IPS-20b (cell line): ENCODE measurements at regions not wholly inside any gene's neighbourhood (a gene's known extent, or its start where the extent isn't known, plus 50 kb on each side); places are given as distances from the start of the nearest gene placed in this dataset.

Source experiments
- H3K27ac ChIP-seq: one replicate; pipeline ENCODE4 v1.5.1; 2013; ENCODE audit warnings: low read length
- H3K27me3 ChIP-seq: 2 replicates; pipeline ENCODE4 v1.6.1; 2013; ENCODE audit warnings: mild to moderate bottlenecking, low read length, inconsistent platforms; ENCODE audit not compliant: insufficient read depth
- H3K36me3 ChIP-seq: 2 replicates; pipeline ENCODE4 v1.6.1; 2013; ENCODE audit warnings: low read depth, mild to moderate bottlenecking, inconsistent platforms, low read length, moderate library complexity; ENCODE audit not compliant: insufficient read depth
- H3K4me1 ChIP-seq: 2 replicates; pipeline ENCODE4 v1.6.1; 2013; ENCODE audit warnings: mild to moderate bottlenecking, control low read depth, inconsistent platforms, low read length, moderate library complexity; ENCODE audit not compliant: insufficient read depth
- H3K4me3 ChIP-seq: 2 replicates; pipeline ENCODE4 v1.5.1; 2013; ENCODE audit warnings: mild to moderate bottlenecking, low read length, inconsistent platforms
- H3K9ac ChIP-seq: 2 replicates; pipeline ENCODE4 v1.6.1; 2013; ENCODE audit warnings: low read depth, mild to moderate bottlenecking, inconsistent platforms, low read length, moderate library complexity
- H3K9me3 ChIP-seq: 2 replicates; pipeline ENCODE4 v1.6.1; 2013; ENCODE audit warnings: mild to moderate bottlenecking, low read depth, low read length, inconsistent platforms; ENCODE audit not compliant: insufficient read depth

DNA sequence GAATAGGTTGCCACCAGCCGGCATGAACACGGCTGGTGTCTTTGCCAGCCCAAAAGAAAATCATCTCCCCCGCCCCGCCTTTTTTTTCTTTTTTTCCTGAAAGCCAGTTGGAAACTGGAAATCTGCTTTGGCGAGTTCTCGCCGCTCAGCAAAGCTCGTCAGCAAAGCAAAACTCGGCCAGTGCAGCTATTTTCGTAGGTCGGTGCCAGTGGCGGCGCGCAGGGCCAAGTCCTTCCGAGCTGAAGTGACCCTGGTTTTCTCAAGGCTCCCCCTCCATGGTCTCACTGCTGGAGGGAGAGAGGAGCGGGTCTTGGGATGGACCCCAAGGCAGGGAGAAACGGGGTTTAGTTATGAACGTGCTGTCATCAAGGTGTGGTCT is 248.4 kb upstream of the RTL1 start:
- Histone ChIP-seq H3K27me3 (peaks cover 6% of the 10 kb centered on the region; the same call in 1 of the 2 replicates), H3K27ac (no peak overlapping the region), H3K9me3 (no peaks in the 10 kb centered on the region), H3K36me3 (no peaks in the 10 kb centered on the region), H3K4me1 (peaks cover 14% of the 10 kb centered on the region; the same call in 1 of the 2 replicates), H3K4me3 (no peak overlapping the region), H3K9ac (no peak overlapping the region)

- Histone ChIP-seq H3K4me3 (no peak overlapping the region), H3K27ac (no peak overlapping the region), H3K4me1 (peaks cover 14% of the 10 kb centered on the region; the same call in 1 of the 2 replicates), H3K9me3 (no peaks in the 10 kb centered on the region), H3K36me3 (no peaks in the 10 kb centered on the region), H3K9ac (no peak overlapping the region), H3K27me3 (peaks cover 6% of the 10 kb centered on the region; the same call in 1 of the 2 replicates)
Observed at GRCh38 chr14:101152855-101153254, 249.3 kb upstream of the RTL1 start.

GRCh38 chr14:101153691-101154090 is 250.2 kb upstream of the RTL1 start:
- no peak overlapping the region for H3K4me3 ChIP-seq
- peaks cover 6% of the 10 kb centered on the region; the same call in 1 of the 2 replicates for H3K27me3 ChIP-seq
- H3K9me3 ChIP-seq, result no peaks in the 10 kb centered on the region
- no peak overlapping the region for H3K27ac ChIP-seq
- no peak overlapping the region for H3K9ac ChIP-seq
- no peaks in the 10 kb centered on the region for H3K36me3 ChIP-seq
- H3K4me1 ChIP-seq, result peaks cover 9% of the 10 kb centered on the region; the same call in 1 of the 2 replicates

DNA sequence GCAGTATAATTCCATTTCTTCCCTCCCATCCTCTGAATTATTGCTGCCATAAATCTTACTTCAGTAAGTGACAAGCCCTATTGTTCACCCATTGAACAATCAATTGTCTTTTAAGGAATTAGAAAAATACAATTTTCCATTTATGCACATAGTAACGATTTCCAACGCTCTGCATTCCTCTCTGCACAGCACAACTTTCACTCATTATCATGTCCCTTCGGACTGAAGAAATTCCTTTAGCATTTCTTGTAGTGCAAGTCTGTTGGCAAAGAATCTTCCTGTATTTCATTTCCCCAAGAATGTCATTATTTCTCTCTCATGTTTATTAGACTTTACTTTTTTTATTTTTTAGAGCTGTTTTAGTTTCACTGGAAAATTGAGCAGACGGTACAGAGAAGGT is 252.1 kb upstream of the RTL1 start:
- Histone ChIP-seq H3K4me1 (peaks cover 3% of the 10 kb centered on the region; the same call in 1 of the 2 replicates), H3K27me3 (peaks cover 6% of the 10 kb centered on the region; the same call in 1 of the 2 replicates), H3K4me3 (no peak overlapping the region), H3K9ac (no peak overlapping the region), H3K9me3 (no peaks in the 10 kb centered on the region), H3K27ac (no peak overlapping the region), H3K36me3 (no peaks in the 10 kb centered on the region)

DNA sequence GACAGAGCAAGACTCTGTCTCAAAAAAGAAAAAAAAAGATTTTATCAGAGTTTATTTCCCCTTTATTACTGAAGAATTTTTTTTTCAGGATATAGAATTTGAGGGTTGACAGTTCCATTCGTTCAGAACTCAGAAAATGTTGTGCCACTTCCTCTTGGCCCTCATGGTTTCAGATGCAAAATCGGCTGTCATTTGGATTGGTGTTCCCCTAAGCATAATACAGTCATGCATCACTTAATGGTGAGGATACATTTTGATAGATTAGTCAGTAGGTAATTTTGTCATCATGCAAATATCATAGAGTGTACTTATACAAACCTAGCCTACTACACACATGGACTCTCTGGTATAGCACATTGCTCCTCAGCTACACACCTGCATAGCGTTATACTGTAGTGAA is 263.9 kb upstream of the RTL1 start:
- H3K27me3 ChIP-seq, result no peaks in the 10 kb centered on the region
- H3K9ac ChIP-seq, result no peak overlapping the region
- no peaks in the 10 kb centered on the region for H3K4me1 ChIP-seq
- no peaks in the 10 kb centered on the region for H3K36me3 ChIP-seq
- H3K9me3 ChIP-seq, result peaks cover 23% of the 10 kb centered on the region
- H3K27ac ChIP-seq, result no peak overlapping the region
- H3K4me3 ChIP-seq, result no peak overlapping the region

DNA sequence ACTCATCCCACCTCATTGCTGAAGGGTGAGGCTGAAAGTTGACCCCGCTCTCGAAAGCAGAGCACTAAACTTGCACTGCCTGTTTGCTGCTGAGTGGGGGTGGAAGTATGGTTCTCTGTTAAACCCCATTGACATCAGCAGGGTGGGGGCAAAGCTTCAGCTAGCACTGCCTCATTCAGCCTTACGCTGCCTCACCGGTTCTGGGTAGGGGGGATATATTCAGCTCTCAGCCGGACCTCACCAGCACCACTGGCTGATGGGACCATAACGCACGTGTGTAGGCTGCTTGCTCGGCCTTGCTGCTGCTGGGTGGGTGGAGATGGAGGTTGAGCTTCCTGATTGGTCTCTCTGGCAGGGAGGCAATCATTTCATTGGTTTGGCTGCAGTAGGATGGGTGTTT is 265.7 kb upstream of the RTL1 start:
- Histone ChIP-seq H3K9me3 (peaks cover 23% of the 10 kb centered on the region), H3K9ac (no peak overlapping the region), H3K4me1 (no peaks in the 10 kb centered on the region), H3K36me3 (no peaks in the 10 kb centered on the region), H3K27ac (no peak overlapping the region), H3K4me3 (no peak overlapping the region), H3K27me3 (no peaks in the 10 kb centered on the region)

- Histone ChIP-seq H3K36me3 (no peaks in the 10 kb centered on the region), H3K4me1 (no peaks in the 10 kb centered on the region), H3K9me3 (peaks cover 14% of the 10 kb centered on the region), H3K4me3 (no peak overlapping the region), H3K27ac (no peak overlapping the region), H3K27me3 (no peaks in the 10 kb centered on the region), H3K9ac (no peak overlapping the region)
Observed at GRCh38 chr14:101171650-101172049, 268.1 kb upstream of the RTL1 start.

GRCh38 chr14:101173698-101174521 is 270.4 kb upstream of the RTL1 start:
- H3K9ac ChIP-seq, result no peak overlapping the region
- H3K9me3 ChIP-seq, result no peaks in the 10 kb centered on the region; the same call in 1 of the 2 replicates
- no peaks in the 10 kb centered on the region for H3K36me3 ChIP-seq
- H3K27ac ChIP-seq, result no peak overlapping the region
- no peaks in the 10 kb centered on the region for H3K4me1 ChIP-seq
- no peak overlapping the region for H3K4me3 ChIP-seq
- no peaks in the 10 kb centered on the region for H3K27me3 ChIP-seq

DNA sequence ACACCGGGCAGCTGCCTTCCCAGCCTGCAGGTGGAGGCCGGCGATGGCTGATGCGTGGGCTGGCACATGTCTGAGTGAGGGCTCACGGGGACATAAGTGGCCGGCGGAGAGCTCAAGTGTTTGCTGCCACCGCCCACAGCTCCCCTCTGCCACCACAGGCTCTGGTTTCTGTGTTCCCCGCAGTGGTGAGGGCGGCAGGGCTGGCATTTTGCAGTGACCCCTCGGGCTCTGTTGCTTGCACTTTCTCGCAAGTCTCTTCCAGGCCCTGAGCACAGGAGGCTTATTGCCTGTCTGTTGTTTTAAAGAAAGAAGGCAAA is 271.0 kb upstream of the RTL1 start:
- no peaks in the 10 kb centered on the region for H3K36me3 ChIP-seq
- H3K4me3 ChIP-seq, result no peak overlapping the region
- H3K27ac ChIP-seq, result no peak overlapping the region
- no peaks in the 10 kb centered on the region for H3K4me1 ChIP-seq
- H3K27me3 ChIP-seq, result no peaks in the 10 kb centered on the region
- no peaks in the 10 kb centered on the region; the same call in 1 of the 2 replicates for H3K9me3 ChIP-seq
- H3K9ac ChIP-seq, result no peak overlapping the region

GRCh38 chr14:101174980-101175606 is 271.6 kb upstream of the RTL1 start:
- no peak overlapping the region for H3K9ac ChIP-seq
- H3K27ac ChIP-seq, result no peak overlapping the region
- no peak overlapping the region for H3K4me3 ChIP-seq
- H3K4me1 ChIP-seq, result no peaks in the 10 kb centered on the region
- H3K36me3 ChIP-seq, result no peaks in the 10 kb centered on the region
- no peaks in the 10 kb centered on the region; the same call in 1 of the 2 replicates for H3K9me3 ChIP-seq
- H3K27me3 ChIP-seq, result no peaks in the 10 kb centered on the region

DNA sequence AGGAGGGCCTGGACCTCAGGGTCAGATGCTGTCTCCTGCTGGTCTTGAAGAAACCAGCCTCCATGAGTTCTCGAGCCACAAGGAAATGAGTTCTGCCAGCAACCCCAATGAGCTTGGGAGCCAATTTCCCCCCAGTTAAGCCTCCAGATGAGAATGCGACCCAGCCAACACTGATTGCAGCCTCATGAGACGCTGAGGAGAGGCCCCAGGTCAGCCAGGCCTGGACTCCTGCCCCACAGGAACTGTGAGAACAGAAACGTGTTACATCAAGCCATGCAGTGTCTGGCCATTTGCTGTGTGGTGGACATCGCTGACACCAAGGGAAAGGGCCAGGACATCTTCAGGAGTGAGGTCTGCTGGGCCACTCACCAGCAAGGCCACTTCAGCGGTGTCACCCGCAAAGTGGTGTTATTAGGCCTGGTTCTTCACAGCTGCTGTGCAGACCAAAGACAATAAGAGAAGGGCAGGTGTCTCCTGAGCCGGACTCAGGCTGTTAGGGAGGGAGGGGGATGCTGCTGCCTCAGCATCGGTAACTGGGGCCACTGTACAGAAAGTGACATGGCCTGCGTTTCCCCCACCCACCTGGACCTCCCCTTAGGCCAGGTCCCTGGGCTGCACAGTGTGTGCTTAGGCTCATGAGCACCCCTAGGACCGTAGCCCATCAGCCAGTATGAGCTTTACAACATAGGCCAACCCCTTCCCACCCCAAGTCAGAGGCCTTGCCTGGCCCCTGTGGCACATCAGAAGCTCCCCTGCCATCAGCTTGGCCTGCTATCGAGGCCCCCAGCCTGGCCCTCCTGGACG is 272.4 kb upstream of the RTL1 start:
- Histone ChIP-seq H3K9me3 (no peaks in the 10 kb centered on the region; the same call in 1 of the 2 replicates), H3K4me3 (no peak overlapping the region), H3K27me3 (no peaks in the 10 kb centered on the region), H3K36me3 (no peaks in the 10 kb centered on the region), H3K27ac (no peak overlapping the region), H3K9ac (no peak overlapping the region), H3K4me1 (no peaks in the 10 kb centered on the region)
